HG03280 (cell line): ENCODE measurements at regions not wholly inside any gene's neighbourhood (a gene's known extent, or its start where the extent isn't known, plus 50 kb on each side); places are given as distances from the start of the nearest gene placed in this dataset.
"Not testable (repeated sequence)": the region's sequence is repeated elsewhere in the genome, so short reads cannot be mapped to it uniquely, and the experiment has no call there.

Experiments
- ATAC-seq: cut with Tn5 transposase; IDR thresholded peaks from one replicate; pipeline ENCODE4 v1.9.1; 2021; ENCODE audit warnings: mild to moderate bottlenecking, moderate library complexity; ENCODE audit not compliant: unreplicated experiment

- no peak for ATAC-seq
Observed at GRCh38 chr16:86244158-86244557, 266.2 kb upstream of the FOXF1 start.

GRCh38 chr16:86244936-86245335 lies 265.4 kb upstream of the FOXF1 start:
- no peak for ATAC-seq

GRCh38 chr16:86245351-86245750 lies 265.0 kb upstream of the FOXF1 start:
- no peak for ATAC-seq

- no peak for ATAC-seq
Observed at GRCh38 chr16:86245895-86246294, 264.4 kb upstream of the FOXF1 start.

- ATAC-seq, result no peak
Observed at GRCh38 chr16:86248310-86248905, 261.9 kb upstream of the FOXF1 start.

- ATAC-seq, result no peak
Observed at GRCh38 chr16:86249631-86250030, 260.7 kb upstream of the FOXF1 start.

- no peak for ATAC-seq
Observed at GRCh38 chr16:86251682-86252081, 258.6 kb upstream of the FOXF1 start.

- ATAC-seq, result no peak
Observed at GRCh38 chr16:86252596-86252995, 257.7 kb upstream of the FOXF1 start.

- no peak for ATAC-seq
Observed at GRCh38 chr16:86255966-86256365, 254.4 kb upstream of the FOXF1 start.

- no peak for ATAC-seq
Observed at GRCh38 chr16:86256995-86257394, 253.3 kb upstream of the FOXF1 start.

GRCh38 chr16:86257546-86257945 lies 252.8 kb upstream of the FOXF1 start:
- ATAC-seq, result no peak

- ATAC-seq, result no peak
Observed at GRCh38 chr16:86258713-86259112, 251.6 kb upstream of the FOXF1 start.

GRCh38 chr16:86259499-86259898 lies 250.8 kb upstream of the FOXF1 start:
- ATAC-seq, result no peak

GRCh38 chr16:86261379-86261778 lies 248.9 kb upstream of the FOXF1 start:
- no peak for ATAC-seq

GRCh38 chr16:86267657-86268056 lies 242.7 kb upstream of the FOXF1 start:
- not testable (repeated sequence) for ATAC-seq

GRCh38 chr16:86270696-86271095 lies 239.6 kb upstream of the FOXF1 start:
- no peak for ATAC-seq

GRCh38 chr16:86272744-86273143 lies 237.6 kb upstream of the FOXF1 start:
- no peak for ATAC-seq

GRCh38 chr16:86277221-86277620 lies 233.1 kb upstream of the FOXF1 start:
- no peak for ATAC-seq

- not testable (repeated sequence) for ATAC-seq
Observed at GRCh38 chr16:86277859-86278258, 232.5 kb upstream of the FOXF1 start.

- ATAC-seq, result no peak
Observed at GRCh38 chr16:86281421-86281820, 228.9 kb upstream of the FOXF1 start.

- no peak for ATAC-seq
Observed at GRCh38 chr16:86283944-86284343, 226.4 kb upstream of the FOXF1 start.

- no peak for ATAC-seq
Observed at GRCh38 chr16:86285421-86285820, 224.9 kb upstream of the FOXF1 start.
